SK-N-SH treated with all-trans-retinoic acid at 6 μM for 48 hours (cell line): ENCODE measurements at regions not wholly inside any gene's neighbourhood (a gene's known extent, or its start where the extent isn't known, plus 50 kb on each side); places are given as distances from the start of the nearest gene placed in this dataset.

Experiments
- ATAC-seq: fragments of 200-7000 bp; cut with Tn5 transposase; 3 replicates; pipeline ENCODE4 v1.9.1; 2020; ENCODE audit warnings: mild to moderate bottlenecking, moderate library complexity
- ARNTL ChIP-seq: fragments of 450-650 bp; formaldehyde crosslinking; IDR thresholded peaks from 2 replicates; pipeline ENCODE4 v1.5.0; 2020; ENCODE audit warnings: low read depth, mild to moderate bottlenecking, moderate library complexity, borderline replicate concordance
- BACH2 ChIP-seq: fragments of 250-450 bp; sonication (Bioruptor Pico); IDR thresholded peaks from 2 replicates; pipeline ENCODE4 v1.9.0; 2021; ENCODE audit warnings: mild to moderate bottlenecking, borderline replicate concordance
- CREB5 ChIP-seq: fragments of 250-450 bp; sonication (Bioruptor Pico); IDR thresholded peaks from 2 replicates; pipeline ENCODE4 v1.5.1; 2020; ENCODE audit warnings: low read depth, mild to moderate bottlenecking, moderate library complexity
- CSDC2 ChIP-seq: fragments of 250-450 bp; sonication (Bioruptor Pico); IDR thresholded peaks from 2 replicates; pipeline ENCODE4 v1.5.0; 2020; ENCODE audit warnings: mild to moderate bottlenecking, moderate library complexity
- CSRNP3 ChIP-seq: fragments of 250-450 bp; sonication (Bioruptor Pico); IDR thresholded peaks from 2 replicates; pipeline ENCODE4 v1.5.1; 2021; ENCODE audit warnings: mild to moderate bottlenecking, moderate library complexity
- GLIS3 ChIP-seq: fragments of 250-450 bp; sonication (Bioruptor Pico); IDR thresholded peaks from 2 replicates; pipeline ENCODE4 v1.5.0; 2020; ENCODE audit warnings: mild to moderate bottlenecking, moderate library complexity
- ISL1 ChIP-seq: fragments of 250-450 bp; sonication (Bioruptor Pico); IDR thresholded peaks from 2 replicates; pipeline ENCODE4 v2.1.2; 2022; ENCODE audit warnings: mild to moderate bottlenecking, moderate library complexity
- OSR1 ChIP-seq: fragments of 250-450 bp; sonication (Bioruptor Pico); IDR thresholded peaks from 2 replicates; pipeline ENCODE4 v1.8.0; 2022; ENCODE audit warnings: moderate library complexity, mild to moderate bottlenecking, inconsistent platforms
- POU6F1 ChIP-seq: fragments of 250-450 bp; sonication (Bioruptor Pico); IDR thresholded peaks from 2 replicates; pipeline ENCODE4 v1.8.0; 2021; ENCODE audit warnings: low read depth, mild to moderate bottlenecking, moderate library complexity, borderline replicate concordance
- PPARA ChIP-seq: fragments of 250-450 bp; sonication (Bioruptor Pico); IDR thresholded peaks from 2 replicates; pipeline ENCODE4 v1.5.0; 2020; ENCODE audit warnings: mild to moderate bottlenecking, borderline replicate concordance
- RARB ChIP-seq: fragments of 250-450 bp; sonication (Bioruptor Pico); IDR thresholded peaks from 2 replicates; pipeline ENCODE4 v1.8.0; 2021; ENCODE audit warnings: mild to moderate bottlenecking, moderate library complexity
- SNAI2 ChIP-seq: fragments of 250-450 bp; sonication (Bioruptor Pico); IDR thresholded peaks from 2 replicates; pipeline ENCODE4 v1.5.0; 2020; ENCODE audit warnings: mild to moderate bottlenecking, moderate library complexity
- TCF4 ChIP-seq: fragments of 250-450 bp; sonication (Bioruptor Pico); IDR thresholded peaks from 2 replicates; pipeline ENCODE4 v1.8.0; 2021; ENCODE audit warnings: mild to moderate bottlenecking, moderate library complexity, borderline replicate concordance
- TOX ChIP-seq: fragments of 250-450 bp; sonication (Bioruptor Pico); IDR thresholded peaks from 2 replicates; pipeline ENCODE4 v1.8.0; 2021; ENCODE audit warnings: mild to moderate bottlenecking, moderate library complexity, borderline replicate concordance
- TSHZ2 ChIP-seq: fragments of 250-450 bp; sonication (Bioruptor Pico); IDR thresholded peaks from 2 replicates; pipeline ENCODE4 v1.5.0; 2020; ENCODE audit warnings: mild to moderate bottlenecking, moderate library complexity
- ZC3H10 ChIP-seq: fragments of 250-450 bp; sonication (Bioruptor Pico); IDR thresholded peaks from 2 replicates; pipeline ENCODE4 v1.5.1; 2021; ENCODE audit warnings: mild to moderate bottlenecking, moderate library complexity
- ZFP3 ChIP-seq: fragments of 250-450 bp; sonication (Bioruptor Pico); IDR thresholded peaks from 2 replicates; pipeline ENCODE4 v1.5.0; 2020; ENCODE audit warnings: mild to moderate bottlenecking, moderate library complexity
- ZFP30 ChIP-seq: fragments of 450-650 bp; formaldehyde crosslinking; IDR thresholded peaks from 2 replicates; pipeline ENCODE4 v1.5.0; 2022; ENCODE audit warnings: mild to moderate bottlenecking, moderate library complexity
- ZNF565 ChIP-seq: fragments of 450-650 bp; formaldehyde crosslinking; conservative IDR thresholded peaks from 2 replicates; pipeline ENCODE4 v1.5.0; 2020; ENCODE audit warnings: low read depth, mild to moderate bottlenecking, moderate library complexity
- ZNF70 ChIP-seq: fragments of 450-650 bp; formaldehyde crosslinking; IDR thresholded peaks from 2 replicates; pipeline ENCODE4 v1.5.0; 2020; ENCODE audit warnings: mild to moderate bottlenecking, moderate library complexity
- ZNF8 ChIP-seq: fragments of 450-650 bp; formaldehyde crosslinking; IDR thresholded peaks from 2 replicates; pipeline ENCODE4 v1.5.0; 2020; ENCODE audit warnings: mild to moderate bottlenecking, moderate library complexity
- TF ChIP-seq, protein P1 (sequence below): fragments of 250-450 bp; sonication (Bioruptor Pico); IDR thresholded peaks from 2 replicates; pipeline ENCODE4 v1.8.0; 2020; ENCODE audit warnings: mild to moderate bottlenecking, moderate library complexity, borderline replicate concordance

DNA sequence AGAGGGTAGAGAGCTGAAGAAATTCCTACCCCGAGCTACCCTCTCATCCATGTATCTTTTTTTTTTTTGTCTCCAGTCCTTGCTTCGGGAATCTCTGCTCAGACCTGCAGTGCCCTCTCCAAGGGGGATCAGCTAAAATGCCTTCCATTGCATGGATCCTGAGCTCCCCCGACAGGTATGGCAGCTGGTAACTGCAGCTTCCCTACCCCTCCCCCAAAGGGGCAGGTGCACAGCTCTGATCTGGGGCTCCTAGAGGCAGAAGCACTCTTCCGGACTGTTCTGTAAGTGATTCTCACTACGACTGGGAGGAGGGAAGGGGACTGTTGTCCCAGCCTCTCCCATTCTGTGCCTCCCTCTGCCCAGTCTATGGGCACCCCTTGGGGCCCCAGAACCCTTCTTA is 169.6 kb downstream of the MELK start:
- ATAC-seq, result no peak
- TF ChIP-seq ARNTL (CRISPR knock-in tag) (no peak), CSDC2 (CRISPR knock-in tag) (no peak), TCF4 (CRISPR knock-in tag) (no peak), TSHZ2 (CRISPR knock-in tag) (no peak), ZC3H10 (CRISPR knock-in tag) (no peak), TOX (CRISPR knock-in tag) (no peak), OSR1 (CRISPR knock-in tag) (no peak), ZNF565 (CRISPR knock-in tag) (no peak), ISL1 (no peak), ZFP30 (CRISPR knock-in tag) (no peak), POU6F1 (no peak)

- TF ChIP-seq OSR1 (CRISPR knock-in tag), result no peak
- TF ChIP-seq PPARA, result no peak
- no peak for TF ChIP-seq ZC3H10 (CRISPR knock-in tag)
- no peak for TF ChIP-seq ZFP30 (CRISPR knock-in tag)
- TF ChIP-seq ISL1, result no peak
- no peak for ATAC-seq
Observed at GRCh38 chr9:36744678-36745077, 172.0 kb downstream of the MELK start.

DNA sequence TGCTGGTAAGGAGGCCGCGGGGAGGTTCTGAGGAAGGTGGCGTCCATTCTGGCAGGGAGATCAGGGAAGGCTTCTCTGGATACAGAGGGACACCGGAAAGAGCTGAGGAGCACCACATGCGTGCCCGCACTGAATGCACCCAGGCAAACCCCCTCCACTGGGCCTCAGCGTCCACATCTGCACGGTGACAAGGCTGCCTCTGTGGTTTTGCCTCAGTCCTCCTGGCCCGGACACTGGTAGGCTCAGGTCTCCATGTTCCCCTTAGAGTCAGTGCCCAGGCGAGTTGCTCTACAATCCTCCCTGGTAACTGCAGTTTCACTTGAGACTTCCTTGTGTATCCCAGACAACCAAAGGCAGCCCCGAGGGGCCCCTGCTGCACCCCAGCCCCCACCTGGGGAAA is 173.3 kb downstream of the MELK start:
- TF ChIP-seq, protein P1, sequence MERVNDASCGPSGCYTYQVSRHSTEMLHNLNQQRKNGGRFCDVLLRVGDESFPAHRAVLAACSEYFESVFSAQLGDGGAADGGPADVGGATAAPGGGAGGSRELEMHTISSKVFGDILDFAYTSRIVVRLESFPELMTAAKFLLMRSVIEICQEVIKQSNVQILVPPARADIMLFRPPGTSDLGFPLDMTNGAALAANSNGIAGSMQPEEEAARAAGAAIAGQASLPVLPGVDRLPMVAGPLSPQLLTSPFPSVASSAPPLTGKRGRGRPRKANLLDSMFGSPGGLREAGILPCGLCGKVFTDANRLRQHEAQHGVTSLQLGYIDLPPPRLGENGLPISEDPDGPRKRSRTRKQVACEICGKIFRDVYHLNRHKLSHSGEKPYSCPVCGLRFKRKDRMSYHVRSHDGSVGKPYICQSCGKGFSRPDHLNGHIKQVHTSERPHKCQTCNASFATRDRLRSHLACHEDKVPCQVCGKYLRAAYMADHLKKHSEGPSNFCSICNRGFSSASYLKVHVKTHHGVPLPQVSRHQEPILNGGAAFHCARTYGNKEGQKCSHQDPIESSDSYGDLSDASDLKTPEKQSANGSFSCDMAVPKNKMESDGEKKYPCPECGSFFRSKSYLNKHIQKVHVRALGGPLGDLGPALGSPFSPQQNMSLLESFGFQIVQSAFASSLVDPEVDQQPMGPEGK (CRISPR knock-in tag), result no peak
- no peak for TF ChIP-seq ZFP3 (CRISPR knock-in tag)
- no peak for TF ChIP-seq ARNTL (CRISPR knock-in tag)
- no peak for TF ChIP-seq ZNF8
- TF ChIP-seq GLIS3, result no peak
- ATAC-seq, result no peak

GRCh38 chr9:36746415-36746814 is 173.7 kb downstream of the MELK start:
- ATAC-seq, result no peak
- TF ChIP-seq ARNTL (CRISPR knock-in tag), result no peak
- TF ChIP-seq RARB (CRISPR knock-in tag), result no peak
- TF ChIP-seq ZNF70 (CRISPR knock-in tag), result no peak
- no peak for TF ChIP-seq ZFP3 (CRISPR knock-in tag)
- TF ChIP-seq, protein P1 (CRISPR knock-in tag), result no peak
- no peak for TF ChIP-seq BACH2 (CRISPR knock-in tag)
- TF ChIP-seq ZC3H10 (CRISPR knock-in tag), result no peak
- no peak for TF ChIP-seq OSR1 (CRISPR knock-in tag)
- no peak for TF ChIP-seq ZNF8
- TF ChIP-seq TOX (CRISPR knock-in tag), result no peak
- TF ChIP-seq GLIS3, result no peak
- no peak for TF ChIP-seq ZNF565 (CRISPR knock-in tag)
- TF ChIP-seq TSHZ2 (CRISPR knock-in tag), result no peak
- no peak for TF ChIP-seq ISL1
- TF ChIP-seq TCF4 (CRISPR knock-in tag), result no peak
- TF ChIP-seq SNAI2 (CRISPR knock-in tag), result no peak
- TF ChIP-seq CSRNP3 (CRISPR knock-in tag), result no peak
- no peak for TF ChIP-seq ZFP30 (CRISPR knock-in tag)
- no peak for TF ChIP-seq CSDC2 (CRISPR knock-in tag)
- no peak for TF ChIP-seq CREB5
